ENCODE measurements at regions not wholly inside any gene's neighbourhood (a gene's known extent, or its start where the extent isn't known, plus 50 kb on each side); places are given as distances from the start of the nearest gene placed in this dataset.
"Not testable (repeated sequence)": the region's sequence is repeated elsewhere in the genome, so short reads cannot be mapped to it uniquely, and the experiment has no call there.

DNA sequence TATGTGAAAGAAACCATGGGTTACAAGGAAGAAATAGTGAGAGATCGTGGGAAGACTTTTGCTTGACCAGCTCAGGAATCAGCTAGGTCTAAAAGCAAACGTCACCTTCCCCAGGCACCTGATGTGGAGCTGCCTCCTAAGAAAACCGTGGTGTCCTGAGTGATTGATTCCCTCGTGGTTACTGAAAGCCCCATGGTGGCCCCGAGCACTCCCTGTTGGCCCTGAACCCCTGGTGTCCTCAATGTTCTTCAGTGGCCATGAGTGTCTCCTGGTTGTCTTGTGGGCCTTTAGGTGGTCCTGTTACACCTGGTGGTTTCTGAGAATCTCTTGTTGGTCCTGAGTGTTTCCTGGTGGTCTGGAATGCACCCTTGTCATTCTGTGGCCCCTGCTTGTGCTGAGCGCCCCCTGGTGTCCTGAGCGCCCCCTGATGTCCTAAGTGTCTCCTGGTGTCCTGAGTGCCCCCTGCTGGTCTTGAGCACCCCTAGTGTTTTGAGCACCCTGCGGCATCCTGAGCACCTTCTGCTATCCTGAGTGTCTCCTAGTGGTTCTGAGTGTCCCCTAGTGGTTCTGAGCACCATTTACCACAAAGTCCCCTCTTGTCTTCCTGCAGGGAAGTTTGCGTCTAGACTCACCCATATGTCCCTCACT, 518.7 kb downstream of the TMEM121 start:
- TF ChIP-seq CTCF (IDR thresholded peaks at IDR 0.05) (peak in 2 of 3 experiments; percentile 3 to 29), POLR2A (IDR thresholded peaks at IDR 0.05) (no peak), POLR2AphosphoS5 (IDR thresholded peaks at IDR 0.05; ENCODE audit: insufficient read depth in 1 of 2, low read depth in 1 of 2) (no peak)

GRCh38 chr14:106051796-106052195, 525.4 kb downstream of the TMEM121 start:
- Histone ChIP-seq H3K4me3 (no peak overlapping the region), H3K27me3 (no peaks in the 10 kb centered on the region), H3K36me3 (no peaks in the 10 kb centered on the region), H3K4me1 (no peaks in the 10 kb centered on the region), H3K9me3 (no peaks in the 10 kb centered on the region), H3K27ac (no peak overlapping the region)
- TF ChIP-seq POLR2AphosphoS5 (IDR thresholded peaks at IDR 0.05; ENCODE audit: insufficient read depth in 1 of 2, low read depth in 1 of 2) = no peak
- TF ChIP-seq POLR2A (IDR thresholded peaks at IDR 0.05) = no peak
- TF ChIP-seq CTCF (IDR thresholded peaks at IDR 0.05) = no peak
- intact Hi-C loops (cut with DNase I) = no loop called here
- DNase-seq (ENCODE audit: extremely low spot score in 2 of 2) = no peak

More for the DNA sequence above, 518.7 kb downstream of the TMEM121 start:
- Histone ChIP-seq H3K27me3 (no peaks in the 10 kb centered on the region), H3K9me3 (no peaks in the 10 kb centered on the region), H3K4me3 (no peak overlapping the region), H3K36me3 (no peaks in the 10 kb centered on the region), H3K27ac (no peak overlapping the region), H3K4me1 (no peaks in the 10 kb centered on the region)
- no peak for DNase-seq (ENCODE audit: extremely low spot score in 2 of 2)
- intact Hi-C loops (cut with DNase I) = no loop called here

DNA sequence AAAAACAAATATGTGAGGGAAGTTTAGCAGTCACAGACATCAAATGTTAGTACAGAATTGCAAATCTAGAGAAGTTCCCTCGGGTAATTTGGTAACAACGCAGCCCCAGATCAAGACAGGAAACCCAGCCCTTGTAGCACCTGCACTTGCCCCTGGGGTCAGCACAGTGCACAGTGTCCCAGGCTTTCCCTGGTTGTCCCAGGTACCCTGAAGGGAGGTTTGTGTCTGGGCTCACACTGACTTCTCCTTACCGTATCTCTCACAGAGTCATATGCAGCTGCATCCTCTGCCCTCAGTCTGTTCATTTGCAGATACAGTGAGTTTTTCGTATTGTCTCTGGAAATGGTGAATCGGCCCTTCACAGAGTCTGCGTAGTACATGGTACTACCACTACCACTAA, 528.9 kb downstream of the TMEM121 start:
- Histone ChIP-seq H3K4me1 (no peaks in the 10 kb centered on the region), H3K4me3 (no peak overlapping the region), H3K27me3 (no peaks in the 10 kb centered on the region), H3K36me3 (no peaks in the 10 kb centered on the region), H3K9me3 (no peaks in the 10 kb centered on the region), H3K27ac (no peak overlapping the region)
- DNase-seq (ENCODE audit: extremely low spot score in 2 of 2) = no peak
- intact Hi-C loops (cut with DNase I) = no loop called here
- TF ChIP-seq POLR2AphosphoS5 (IDR thresholded peaks at IDR 0.05; ENCODE audit: insufficient read depth in 1 of 2, low read depth in 1 of 2) (no peak), POLR2A (IDR thresholded peaks at IDR 0.05) (no peak)

DNA sequence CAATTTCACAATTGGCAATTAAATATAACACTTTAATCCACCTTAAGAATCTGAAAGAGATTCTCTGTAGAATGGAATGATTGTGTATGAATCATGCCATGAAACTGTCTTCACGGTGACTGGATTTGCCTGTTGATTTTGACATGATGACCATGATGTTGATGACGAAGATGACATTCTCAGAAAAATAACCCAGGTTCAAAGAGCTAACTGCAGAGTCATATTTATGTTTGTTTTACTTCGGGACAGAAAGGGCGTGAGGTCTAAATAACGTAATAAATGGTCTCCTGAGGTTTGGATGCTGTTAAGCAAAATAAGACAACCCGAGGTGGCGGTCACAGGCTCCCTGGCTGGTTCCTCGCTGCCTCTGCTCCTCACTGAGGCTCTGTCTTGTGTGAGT, 532.0 kb downstream of the TMEM121 start:
- H3K4me3 ChIP-seq = no peak overlapping the region
- no peaks in the 10 kb centered on the region for H3K4me1 ChIP-seq
- no peak for DNase-seq (ENCODE audit: extremely low spot score in 2 of 2)
- H3K9me3 ChIP-seq = no peaks in the 10 kb centered on the region
- TF ChIP-seq CTCF (IDR thresholded peaks at IDR 0.05) (no peak), POLR2A (IDR thresholded peaks at IDR 0.05) (no peak), POLR2AphosphoS5 (IDR thresholded peaks at IDR 0.05; ENCODE audit: insufficient read depth in 1 of 2, low read depth in 1 of 2) (no peak)
- intact Hi-C loops (cut with DNase I) = no loop called here
- no peaks in the 10 kb centered on the region for H3K36me3 ChIP-seq
- H3K27me3 ChIP-seq = no peaks in the 10 kb centered on the region
- H3K27ac ChIP-seq = no peak overlapping the region

- Histone ChIP-seq H3K9me3 (no peaks in the 10 kb centered on the region), H3K27me3 (no peaks in the 10 kb centered on the region), H3K36me3 (no peaks in the 10 kb centered on the region), H3K4me3 (no peak overlapping the region), H3K27ac (no peak overlapping the region), H3K4me1 (no peaks in the 10 kb centered on the region)
- DNase-seq (ENCODE audit: extremely low spot score in 2 of 2) = no peak
- intact Hi-C loops (cut with DNase I) = no loop called here
- no peak for TF ChIP-seq CTCF (IDR thresholded peaks at IDR 0.05)
- no peak for TF ChIP-seq POLR2A (IDR thresholded peaks at IDR 0.05)
- TF ChIP-seq POLR2AphosphoS5 (IDR thresholded peaks at IDR 0.05; ENCODE audit: insufficient read depth in 1 of 2, low read depth in 1 of 2) = no peak
These were observed 534.0 kb downstream of the TMEM121 start for GRCh38 chr14:106060276-106060975.

GRCh38 chr14:106061877-106062500, 535.6 kb downstream of the TMEM121 start:
- H3K27me3 ChIP-seq; DNase-seq (ENCODE audit: extremely low spot score in 2 of 2); H3K36me3 ChIP-seq; H3K27ac ChIP-seq; H3K4me1 ChIP-seq; H3K4me3 ChIP-seq; intact Hi-C loops (cut with DNase I); H3K9me3 ChIP-seq: not testable (repeated sequence)
